T-helper 2 cell treated with Interferon-gamma antibody and Interleukin-4, amounts not matched to agents 100 ng/mL and 5 ng/mL, for 36 hours (primary cell): ENCODE measurements at regions not wholly inside any gene's neighbourhood (a gene's known extent, or its start where the extent isn't known, plus 50 kb on each side); places are given as distances from the start of the nearest gene placed in this dataset.

ENCODE experiments used
- intact Hi-C: fragments of 100-400 bp; cut with micrococcal nuclease; formaldehyde crosslinking; loops from one replicate; pipeline ENCODE4 v1.15.1; 2023

DNA sequence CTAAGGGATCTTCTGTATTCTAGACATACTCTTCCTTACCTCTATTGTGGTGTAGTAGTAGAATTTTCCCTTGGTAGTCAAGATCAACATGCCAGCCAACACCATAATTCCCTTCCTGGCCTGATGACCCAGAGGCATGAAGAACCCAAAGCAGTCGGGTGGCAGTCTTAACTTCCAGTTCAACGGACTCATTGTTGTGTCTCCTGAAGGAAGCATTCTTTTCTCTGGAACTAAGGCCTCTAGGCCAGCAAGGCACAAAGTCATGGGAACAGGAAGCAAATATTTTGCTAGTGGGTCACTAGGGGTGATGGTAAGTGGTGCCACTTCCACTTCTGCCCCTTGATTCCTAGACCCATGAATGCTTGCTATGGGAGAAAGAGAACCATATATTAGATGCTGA, 55.2 kb upstream of the DAPK1 start:
- intact Hi-C loops = no loop called here

DNA sequence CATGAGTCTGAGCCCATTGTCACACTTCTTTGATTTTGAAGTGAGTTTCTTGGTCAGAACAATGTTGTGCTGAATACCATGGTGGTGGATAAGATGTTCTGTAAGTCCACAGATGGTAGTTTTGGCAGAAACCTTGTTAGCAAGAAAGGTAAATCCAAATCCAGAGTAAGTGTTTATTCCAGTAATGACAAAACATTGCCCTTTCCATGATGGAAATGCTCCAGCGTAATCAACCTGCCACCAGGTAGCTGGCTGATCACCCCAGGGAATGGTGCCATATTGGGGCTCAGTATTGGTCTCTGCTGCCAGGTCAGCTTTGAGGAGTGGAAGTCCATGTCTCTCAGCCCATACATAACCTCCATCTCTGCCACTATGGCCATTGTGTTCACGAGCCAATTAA, 54.7 kb upstream of the DAPK1 start:
- intact Hi-C loops = no loop called here

DNA sequence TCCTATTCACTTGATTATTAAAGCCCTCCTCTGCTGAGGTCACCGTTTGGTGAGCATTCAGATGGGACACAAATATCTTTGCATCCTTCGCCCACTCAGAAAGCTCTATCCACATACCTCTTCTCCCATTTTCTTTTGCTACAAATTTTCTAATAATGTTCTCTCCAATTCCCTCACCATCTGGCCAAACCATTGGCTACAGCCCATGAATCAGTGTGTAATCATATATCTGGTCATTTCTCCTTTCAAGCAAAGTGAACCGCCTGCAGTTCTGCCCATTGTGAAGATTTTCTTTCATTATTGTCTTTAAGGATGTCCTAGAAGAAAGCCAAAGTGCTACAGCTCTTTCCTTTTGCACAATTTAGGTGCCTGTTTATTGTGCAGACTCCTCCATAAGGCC, 54.2 kb upstream of the DAPK1 start:
- intact Hi-C loops = no loop called here

DNA sequence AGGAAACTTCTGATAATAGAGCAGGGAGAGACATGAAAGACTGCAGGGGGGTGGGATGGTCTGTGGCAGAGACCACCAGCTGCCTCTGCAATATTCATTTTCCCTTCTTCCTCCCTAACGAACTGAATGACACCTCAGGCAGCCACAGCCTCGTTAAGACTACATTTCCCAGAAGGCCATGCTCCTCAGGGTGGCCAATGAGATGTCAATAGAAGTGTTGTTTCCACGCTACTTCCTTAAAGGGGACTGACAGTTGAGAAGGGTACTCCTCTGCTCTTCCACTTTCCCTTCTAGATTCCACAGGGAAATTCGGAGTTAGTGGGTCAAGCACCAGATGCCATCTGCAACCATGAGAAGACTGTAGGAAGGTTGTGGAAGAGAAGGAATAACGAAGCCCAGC, 52.0 kb upstream of the DAPK1 start:
- intact Hi-C loops = no loop called here

DNA sequence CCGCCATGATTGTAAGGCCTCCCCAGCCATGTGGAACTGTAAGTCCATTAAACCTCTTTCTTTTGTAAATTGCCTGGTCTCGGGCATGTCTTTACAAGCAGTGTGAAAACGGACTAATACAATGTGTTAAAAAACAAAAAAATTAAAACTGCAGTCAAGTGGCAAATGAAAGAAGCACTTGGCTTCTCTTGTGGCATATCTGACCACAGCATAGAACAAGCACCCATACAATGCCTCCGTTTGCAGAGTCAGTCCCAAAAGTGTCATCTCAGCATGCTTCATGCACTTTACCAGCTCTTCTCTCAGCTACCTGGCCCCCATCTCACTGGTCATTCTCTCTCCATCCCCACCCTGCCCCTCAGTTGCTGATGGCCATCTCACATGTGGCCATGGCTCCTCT, 51.1 kb upstream of the DAPK1 start:
- intact Hi-C loops = no loop called here

DNA sequence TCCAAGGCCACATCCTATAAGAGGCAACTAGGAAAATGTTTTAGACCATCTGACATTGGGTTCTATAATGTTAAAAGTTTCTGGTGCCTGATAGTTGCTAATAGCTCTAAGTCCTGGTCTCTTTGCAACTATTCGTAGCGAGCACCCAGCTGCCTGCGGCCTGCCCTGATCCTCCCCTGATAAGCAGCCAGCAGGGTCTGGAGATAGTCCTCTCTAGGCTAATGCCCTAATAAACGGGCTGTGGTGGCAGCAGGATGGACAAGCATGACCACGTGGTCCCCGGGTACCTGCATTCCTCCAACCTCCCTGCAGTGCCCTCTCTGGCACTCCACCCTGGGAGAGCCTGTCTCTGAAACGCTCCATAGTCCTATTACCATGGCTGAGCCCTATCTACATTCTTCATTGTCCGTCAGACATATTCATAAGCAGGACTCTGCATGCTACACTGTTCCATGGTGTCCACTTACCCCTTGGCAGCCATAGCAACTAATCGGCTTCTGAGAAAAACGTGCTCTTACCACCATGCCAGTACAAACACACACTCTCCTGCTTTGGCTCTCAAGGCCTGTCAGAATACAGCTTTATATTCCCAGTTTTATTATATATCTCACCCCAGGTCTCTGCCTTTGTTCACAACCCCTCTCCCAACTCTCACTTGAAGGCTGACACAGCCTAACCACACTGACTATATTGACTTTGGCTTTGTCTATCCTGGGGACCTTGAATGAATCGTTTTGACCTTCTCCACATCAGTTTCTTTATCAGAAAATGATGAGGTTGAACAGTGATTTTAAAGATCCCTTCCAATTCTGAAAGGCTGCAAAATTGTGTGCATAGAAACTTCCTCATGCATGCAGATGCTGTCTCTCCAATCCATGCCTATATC, 49.9 kb upstream of the DAPK1 start:
- intact Hi-C loops = no loop called here
